K562 (cell line): ENCODE measurements at regions not wholly inside any gene's neighbourhood (a gene's known extent, or its start where the extent isn't known, plus 50 kb on each side); places are given as distances from the start of the nearest gene placed in this dataset.

ENCODE experiments used
- ATAC-seq: fragments of 200-7000 bp; cut with Tn5 transposase; 3 replicates; pipeline ENCODE4 v1.9.1; 2020; ENCODE audit warnings: moderate library complexity
- BruUV-seq: library from RNA; stranded (reverse); fragments of 400-500 nt; replicated peaks from 2 replicates; lab custom pipeline; 2021; lab: Mats Ljungman, UMichigan
- CTCF ChIA-PET: fragments of 300-600 bp; formaldehyde crosslinking; extraction: SDS; loops from one replicate; lab custom pipeline; 2021; ENCODE audit warnings: low intra/inter-chr PET ratio; lab: Yijun Ruan, JAX
- POLR2A ChIA-PET: fragments of 300-600, 350-650 bp; sonication (Branson Sonifier 250); formaldehyde crosslinking; extraction: SDS; loops from one replicate; lab custom pipeline; 2021; ENCODE audit warnings: antibody characterized with exemption, inconsistent platforms; lab: Yijun Ruan, JAX
- DNase-seq, 4 experiments: peaks; one replicate each; pipeline versions ENCODE4 v3.0.0 to v3.0.0-alpha.2; 2011 to 2018; ENCODE audit warnings: low spot score in 3 of 4, mixed read lengths in 3 of 4; ENCODE audit errors: extremely low read depth in 1 of 4
- FAIRE-seq: peaks from 2 replicates; lab custom pipeline; 2011; peaks lifted over from hg19 to GRCh38; lab: Jason Lieb, UNC
- H2AFZ ChIP-seq: 2 replicates; pipeline ENCODE4 v1.6.0; 2011; ENCODE audit warnings: low read depth, low read length, control low read depth, inconsistent platforms
- H3K27ac ChIP-seq: fragments of 200-600 bp; 3 replicates; pipeline ENCODE4 v1.8.0; 2011; ENCODE audit warnings: low read depth, mild to moderate bottlenecking, control low read depth, inconsistent platforms, low read length, moderate library complexity, mixed read lengths; ENCODE audit errors: extremely low read depth
- H3K27me3 ChIP-seq, 2 experiments: fragments of 300-600 bp in 1 of 2; 2 replicates in 1 of 2; 3 replicates in 1 of 2; pipeline versions ENCODE4 v1.6.0 to v1.8.0; 2011; ENCODE audit warnings: inconsistent platforms in 2 of 2, low read length in 2 of 2, mild to moderate bottlenecking in 1 of 2, mixed read lengths in 1 of 2, moderate library complexity in 1 of 2; ENCODE audit not compliant: control insufficient read depth in 2 of 2, insufficient read depth in 2 of 2
- H3K36me3 ChIP-seq: fragments of 300-600 bp; 3 replicates; pipeline ENCODE4 v1.8.0; 2011; ENCODE audit warnings: mild to moderate bottlenecking, low read length, inconsistent platforms; ENCODE audit not compliant: control insufficient read depth, insufficient read depth
- H3K4me1 ChIP-seq, 2 experiments: fragments of 200-600 bp in 1 of 2; replicated peaks in 1 of 2; 2 replicates in 1 of 2; 3 replicates in 1 of 2; pipeline versions ENCODE4 v1.5.1 to v1.8.0; 2011; ENCODE audit warnings: inconsistent platforms in 2 of 2, low read length in 2 of 2, mild to moderate bottlenecking in 1 of 2, mixed read lengths in 1 of 2, moderate library complexity in 1 of 2; ENCODE audit not compliant: control insufficient read depth in 2 of 2, insufficient read depth in 2 of 2
- H3K4me2 ChIP-seq: 2 replicates; pipeline ENCODE4 v1.6.1; 2011; ENCODE audit warnings: low read length, control low read depth, inconsistent platforms, mixed read lengths; ENCODE audit not compliant: insufficient read depth
- H3K4me3 ChIP-seq: fragments of 200-600 bp; sonication (generic), shearing (Covaris generic); 2 replicates; pipeline ENCODE4 v1.5.1; 2016; ENCODE audit warnings: control low read depth, inconsistent platforms
- H3K79me2 ChIP-seq: fragments of 200-600 bp; 3 replicates; pipeline ENCODE4 v1.8.0; 2011; ENCODE audit warnings: low read length, inconsistent platforms; ENCODE audit not compliant: control insufficient read depth, insufficient read depth
- H3K9ac ChIP-seq, 2 experiments: 2 replicates each; pipeline versions ENCODE4 v1.6.0 to v1.6.1; 2011; ENCODE audit warnings: low read depth in 2 of 2, low read length in 2 of 2, control low read depth in 1 of 2, inconsistent platforms in 1 of 2, mild to moderate bottlenecking in 1 of 2, mixed read lengths in 1 of 2; ENCODE audit not compliant: insufficient read depth in 1 of 2
- H3K9me1 ChIP-seq: one replicate; pipeline ENCODE4 v1.6.0; 2011; ENCODE audit warnings: inconsistent platforms, mild to moderate bottlenecking, low read length, moderate library complexity; ENCODE audit not compliant: control insufficient read depth, insufficient read depth
- H3K9me3 ChIP-seq: replicated peaks from 2 replicates; pipeline ENCODE4 v1.5.1; 2011; ENCODE audit warnings: low read depth, low read length, inconsistent platforms; ENCODE audit not compliant: control insufficient read depth, insufficient read depth
- H4K20me1 ChIP-seq: replicated peaks from 2 replicates; pipeline ENCODE4 v1.6.1; 2011; ENCODE audit warnings: low read length, inconsistent platforms, mixed read lengths; ENCODE audit not compliant: control insufficient read depth, insufficient read depth
- BDP1 ChIP-seq: IDR thresholded peaks from 3 replicates; pipeline ENCODE4 v1.6.1; 2011; ENCODE audit not compliant: insufficient read length, insufficient read depth
- BRF1 ChIP-seq: IDR thresholded peaks from 3 replicates; pipeline ENCODE4 v1.6.1; 2011; ENCODE audit warnings: borderline replicate concordance, mild to moderate bottlenecking; ENCODE audit not compliant: insufficient read length; ENCODE audit errors: extremely low read depth
- ESRRA ChIP-seq: fragments of 450-650 bp; IDR thresholded peaks from 2 replicates; pipeline ENCODE4 v1.6.1; 2014; ENCODE audit warnings: low read depth, mild to moderate bottlenecking, moderate library complexity, borderline replicate concordance
- GABPA ChIP-seq: fragments of 200-800 bp; sonication (Bioruptor generic); conservative IDR thresholded peaks from 2 replicates; pipeline ENCODE4 v1.6.1; 2016; ENCODE audit warnings: low read depth, missing genetic modification characterization, missing compliant biosample characterization
- POLR2G ChIP-seq: fragments of 200-400 bp; formaldehyde crosslinking; IDR thresholded peaks from 2 replicates; pipeline ENCODE4 v1.6.1; 2017; ENCODE audit warnings: low read depth, mild to moderate bottlenecking, antibody characterized with exemption, low read length, moderate library complexity
- POLR3G ChIP-seq: IDR thresholded peaks from 2 replicates; pipeline ENCODE4 v1.6.1; 2011; ENCODE audit not compliant: insufficient read length, insufficient replicate concordance; ENCODE audit errors: extremely low read depth
- RAD21 ChIP-seq, 2 experiments: fragments of 250-450 bp in 1 of 2; fragments of 450-650 bp in 1 of 2; sonication (Bioruptor Pico) in 1 of 2; formaldehyde crosslinking in 1 of 2; IDR thresholded peaks in 1 of 2; conservative IDR thresholded peaks in 1 of 2; 2 replicates each; pipeline versions ENCODE4 v1.4.0 to v1.8.0; 2020 to 2022; ENCODE audit warnings: mild to moderate bottlenecking in 2 of 2, moderate library complexity in 1 of 2
- SP1 ChIP-seq: sonication (generic); formaldehyde crosslinking; IDR thresholded peaks from 2 replicates; pipeline ENCODE4 v1.8.1; 2022; ENCODE audit warnings: mild to moderate bottlenecking, missing genetic modification reagents
- ZBTB7A ChIP-seq: IDR thresholded peaks from 2 replicates; pipeline ENCODE4 v1.6.1; 2011; ENCODE audit warnings: low read depth, mild to moderate bottlenecking, low read length, moderate library complexity, borderline replicate concordance; ENCODE audit not compliant: control insufficient read depth
- ZFP1 ChIP-seq: fragments of 450-650 bp; formaldehyde crosslinking; IDR thresholded peaks from 2 replicates; pipeline ENCODE4 v1.4.0; 2020; ENCODE audit warnings: mild to moderate bottlenecking, mixed read lengths
- ZNF175 ChIP-seq: fragments of 200-800 bp; sonication (Bioruptor generic); IDR thresholded peaks from 2 replicates; pipeline ENCODE4 v1.6.1; 2016; ENCODE audit warnings: low read depth, mild to moderate bottlenecking, missing genetic modification characterization, missing compliant biosample characterization
- ZNF324 ChIP-seq: fragments of 250-450 bp; sonication (Bioruptor Pico); IDR thresholded peaks from 2 replicates; pipeline ENCODE4 v1.4.0; 2020; ENCODE audit warnings: mild to moderate bottlenecking
- ZNF41 ChIP-seq: fragments of 250-450 bp; sonication (Bioruptor Pico); conservative IDR thresholded peaks from 2 replicates; pipeline ENCODE4 v1.4.0; 2020; ENCODE audit warnings: mild to moderate bottlenecking
- ZNF445 ChIP-seq: fragments of 250-450 bp; sonication (Bioruptor Pico); IDR thresholded peaks from 2 replicates; pipeline ENCODE4 v1.4.0; 2020; ENCODE audit warnings: low read depth, mild to moderate bottlenecking, moderate library complexity
- WGBS: fragments of 100-300 bp; shearing (Covaris generic); methylation state at CpG from one replicate; pipeline ENCODE4 v1.1.6; 2016; ENCODE audit warnings: low coverage, mixed read lengths; ENCODE audit not compliant: insufficient coverage; ENCODE audit errors: missing lambda C conversion rate; 5-methylcytosine and 5-hydroxymethylcytosine counted together
- in situ Hi-C: fragments of 300-500 bp; cut with MboI; formaldehyde crosslinking; loops from 4 replicates; pipeline ENCODE4 v1.15.0; 2018; ENCODE audit warnings: inconsistent platforms, mixed read lengths
- intact Hi-C: fragments of 100-400 bp; cut with micrococcal nuclease; formaldehyde crosslinking; loops from 2 replicates; pipeline ENCODE4 v1.14.2; 2022
- TF ChIP-seq, protein P1 (sequence below), 2 experiments: fragments of 450-650 bp in 1 of 2; sonication (generic) in 1 of 2; formaldehyde crosslinking; conservative IDR thresholded peaks; 2 replicates each; pipeline versions ENCODE4 v1.4.0 to v1.8.1; 2020 to 2022; ENCODE audit warnings: mild to moderate bottlenecking in 1 of 2, missing genetic modification reagents in 1 of 2

DNA sequence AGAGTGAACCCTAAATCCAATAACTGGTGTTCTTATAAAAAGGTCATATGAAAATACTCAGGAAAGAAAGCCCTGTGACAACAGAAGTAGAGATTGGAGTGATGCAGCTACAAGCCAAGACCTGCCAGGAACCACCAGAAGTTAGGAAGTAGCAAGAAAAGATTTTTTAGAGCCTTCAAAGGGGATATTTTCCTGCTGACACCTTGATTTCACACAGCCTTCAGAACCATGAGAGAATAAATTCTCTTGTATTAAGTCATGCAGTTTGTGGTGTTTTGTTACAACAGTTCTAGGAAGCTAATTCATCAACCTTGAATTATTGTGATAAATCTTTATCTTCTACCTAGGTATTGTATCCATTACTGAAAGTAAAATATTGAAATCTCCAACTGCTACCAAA, 81.0 kb downstream of the HYCC1 start:
- no peak overlapping the region for H3K9ac ChIP-seq
- no peaks in the 10 kb centered on the region for H4K20me1 ChIP-seq
- H3K4me3 ChIP-seq, result no peak overlapping the region
- no peak overlapping the region for H2AFZ ChIP-seq
- no peak overlapping the region for H3K4me2 ChIP-seq
- ATAC-seq (no peak), DNase-seq (no peak), FAIRE-seq (no peak)
- in situ Hi-C loops, result no loop called here
- H3K9me1 ChIP-seq, result no peaks in the 10 kb centered on the region
- no peak overlapping the region for H3K27ac ChIP-seq
- no peaks in the 10 kb centered on the region for H3K4me1 ChIP-seq
- no peaks in the 10 kb centered on the region for H3K36me3 ChIP-seq
- ChIA-PET POLR2A (no interaction called here), CTCF (no interaction called here)
- H3K9me3 ChIP-seq, result no peaks in the 10 kb centered on the region
- BruUV-seq, result no TSS peak
- TF ChIP-seq ZFP1 (CRISPR knock-in tag) (no peak), BDP1 (no peak)
- TF ChIP-seq, protein P1, sequence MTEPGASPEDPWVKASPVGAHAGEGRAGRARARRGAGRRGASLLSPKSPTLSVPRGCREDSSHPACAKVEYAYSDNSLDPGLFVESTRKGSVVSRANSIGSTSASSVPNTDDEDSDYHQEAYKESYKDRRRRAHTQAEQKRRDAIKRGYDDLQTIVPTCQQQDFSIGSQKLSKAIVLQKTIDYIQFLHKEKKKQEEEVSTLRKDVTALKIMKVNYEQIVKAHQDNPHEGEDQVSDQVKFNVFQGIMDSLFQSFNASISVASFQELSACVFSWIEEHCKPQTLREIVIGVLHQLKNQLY (CRISPR knock-in tag; conservative IDR thresholded peaks at IDR 0.05), result no peak
- intact Hi-C loops, result no loop called here
- H3K27me3 ChIP-seq, result no peaks in the 10 kb centered on the region
- H3K79me2 ChIP-seq, result no peaks in the 10 kb centered on the region

DNA sequence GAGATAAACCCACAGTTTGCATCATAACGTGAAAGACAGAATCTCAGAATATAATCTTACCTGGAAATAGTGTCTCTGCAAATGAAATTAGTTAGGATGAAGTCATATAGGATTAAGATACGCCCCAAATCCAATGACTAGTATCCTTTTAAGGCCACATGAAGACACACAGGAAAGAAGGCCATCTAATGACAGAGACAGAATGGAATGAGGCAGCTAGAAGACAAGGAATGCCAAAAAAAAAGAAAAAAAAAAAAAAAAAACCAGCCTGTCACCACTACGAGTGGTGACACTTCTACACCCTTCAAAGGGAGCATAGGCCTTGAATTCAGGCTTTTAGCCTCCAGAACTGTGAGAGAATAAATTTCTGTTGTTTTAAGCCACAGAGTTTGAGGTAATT, 82.9 kb downstream of the HYCC1 start:
- H3K9ac ChIP-seq, result no peak overlapping the region
- no peak for FAIRE-seq
- in situ Hi-C loops (no loop called here), intact Hi-C loops (no loop called here)
- H4K20me1 ChIP-seq, result no peaks in the 10 kb centered on the region
- POLR2A ChIA-PET, result no interaction called here
- no peak overlapping the region for H2AFZ ChIP-seq
- DNase-seq, result no peak
- H3K27me3 ChIP-seq, result no peaks in the 10 kb centered on the region
- no peaks in the 10 kb centered on the region for H3K79me2 ChIP-seq
- H3K9me1 ChIP-seq, result no peaks in the 10 kb centered on the region
- H3K36me3 ChIP-seq, result no peaks in the 10 kb centered on the region
- H3K9me3 ChIP-seq, result no peaks in the 10 kb centered on the region
- H3K27ac ChIP-seq, result no peak overlapping the region
- no peak overlapping the region for H3K4me2 ChIP-seq
- no TSS peak for BruUV-seq
- TF ChIP-seq ZNF175 (CRISPR knock-in tag) (no peak), SP1 (no peak), ESRRA (no peak), POLR3G (no peak), BRF1 (no peak), ZNF41 (CRISPR knock-in tag) (no peak), ZBTB7A (no peak), ZNF445 (no peak), ZNF324 (CRISPR knock-in tag) (no peak), POLR2G (no peak), RAD21 (CRISPR knock-in tag; conservative IDR thresholded peaks at IDR 0.05 in 1 of 2, IDR thresholded peaks at IDR 0.05 in 1 of 2) (no peak), GABPA (tag) (no peak)
- H3K4me1 ChIP-seq, result no peaks in the 10 kb centered on the region
- 45% methylated on average over 3 of the region's 3 CpGs for WGBS
- CTCF ChIA-PET, result no interaction called here
- ATAC-seq, result no peak
- H3K4me3 ChIP-seq, result no peak overlapping the region
